ENCODE measurements at regions not wholly inside any gene's neighbourhood (a gene's known extent, or its start where the extent isn't known, plus 50 kb on each side); places are given as distances from the start of the nearest gene placed in this dataset.

DNA sequence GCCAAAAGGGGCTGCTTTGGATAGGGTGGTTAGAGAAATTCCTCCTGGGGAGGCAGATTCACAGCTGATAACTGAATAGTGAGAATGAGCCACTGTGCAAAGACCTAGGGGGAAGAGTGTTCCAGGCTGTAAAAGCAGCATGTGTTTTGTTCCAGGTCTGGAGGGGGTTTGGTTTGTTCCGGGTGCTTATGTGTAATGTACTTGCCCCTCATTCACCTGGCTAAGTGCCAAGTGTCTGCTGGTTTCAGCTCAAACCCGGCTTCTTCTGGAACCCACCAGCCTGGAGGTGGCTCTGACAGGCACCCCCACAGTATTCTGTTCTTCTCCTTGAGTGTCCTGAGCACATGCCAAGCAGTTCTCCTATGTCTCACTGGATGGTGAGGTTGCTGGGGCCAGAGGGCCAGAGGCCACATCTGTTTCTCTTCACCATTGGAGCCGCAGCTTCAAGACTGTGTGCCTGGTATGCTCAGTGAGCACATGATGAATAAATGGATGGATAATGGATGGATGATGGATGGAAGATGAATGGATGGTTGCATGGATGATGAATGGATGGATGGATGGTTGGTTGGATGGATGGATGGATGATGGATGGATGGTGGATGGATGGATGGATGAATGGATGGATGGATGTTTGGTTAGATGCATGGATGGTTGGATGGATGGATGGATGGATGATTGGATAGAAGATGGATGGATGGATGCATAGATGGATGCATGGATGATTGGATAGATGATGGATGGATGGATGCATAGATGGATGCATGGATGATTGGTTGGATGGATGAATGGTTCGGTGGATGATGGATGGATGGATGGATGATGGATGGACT lies 227.6 kb downstream of the BMP7 start:
- H3K4me3 ChIP-seq: no peak overlapping the region
- H3K9me3 ChIP-seq: no peaks in the 10 kb centered on the region
- no peaks in the 10 kb centered on the region for H3K27me3 ChIP-seq
- intact Hi-C loops (cut with DNase I): no loop called here
- no peak overlapping the region for H3K27ac ChIP-seq
- no peaks in the 10 kb centered on the region for H3K36me3 ChIP-seq
- TF ChIP-seq, protein P1, sequence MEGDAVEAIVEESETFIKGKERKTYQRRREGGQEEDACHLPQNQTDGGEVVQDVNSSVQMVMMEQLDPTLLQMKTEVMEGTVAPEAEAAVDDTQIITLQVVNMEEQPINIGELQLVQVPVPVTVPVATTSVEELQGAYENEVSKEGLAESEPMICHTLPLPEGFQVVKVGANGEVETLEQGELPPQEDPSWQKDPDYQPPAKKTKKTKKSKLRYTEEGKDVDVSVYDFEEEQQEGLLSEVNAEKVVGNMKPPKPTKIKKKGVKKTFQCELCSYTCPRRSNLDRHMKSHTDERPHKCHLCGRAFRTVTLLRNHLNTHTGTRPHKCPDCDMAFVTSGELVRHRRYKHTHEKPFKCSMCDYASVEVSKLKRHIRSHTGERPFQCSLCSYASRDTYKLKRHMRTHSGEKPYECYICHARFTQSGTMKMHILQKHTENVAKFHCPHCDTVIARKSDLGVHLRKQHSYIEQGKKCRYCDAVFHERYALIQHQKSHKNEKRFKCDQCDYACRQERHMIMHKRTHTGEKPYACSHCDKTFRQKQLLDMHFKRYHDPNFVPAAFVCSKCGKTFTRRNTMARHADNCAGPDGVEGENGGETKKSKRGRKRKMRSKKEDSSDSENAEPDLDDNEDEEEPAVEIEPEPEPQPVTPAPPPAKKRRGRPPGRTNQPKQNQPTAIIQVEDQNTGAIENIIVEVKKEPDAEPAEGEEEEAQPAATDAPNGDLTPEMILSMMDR (IDR thresholded peaks at IDR 0.05): no peak
- H3K4me1 ChIP-seq: no peaks in the 10 kb centered on the region
- DNase-seq (ENCODE audit: low spot score in 2 of 2): no peak

DNA sequence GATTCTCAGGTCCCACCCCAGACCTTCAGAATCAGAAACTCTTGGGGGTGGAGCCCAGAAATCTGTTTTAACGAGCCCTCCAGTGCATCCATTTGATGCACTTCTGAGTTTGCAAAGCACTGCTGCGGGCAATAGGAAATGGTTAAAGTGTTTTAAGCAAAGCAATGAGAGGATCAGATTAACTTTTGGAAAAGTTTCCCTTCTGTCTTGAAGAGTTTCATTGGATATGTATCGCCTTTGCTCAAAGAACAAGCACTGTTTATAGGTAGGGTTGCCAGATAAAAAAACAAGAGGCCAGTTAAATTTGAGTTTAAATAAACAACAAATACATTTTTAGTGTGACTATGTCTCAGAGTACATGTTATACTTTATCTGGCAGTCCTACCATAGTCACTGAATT lies 226.0 kb downstream of the BMP7 start:
- TF ChIP-seq, protein P1 (IDR thresholded peaks at IDR 0.05): no peak
- H3K27ac ChIP-seq: no peak overlapping the region
- H3K4me1 ChIP-seq: no peaks in the 10 kb centered on the region
- no peak overlapping the region for H3K4me3 ChIP-seq
- intact Hi-C loops (cut with DNase I): no loop called here
- no peaks in the 10 kb centered on the region for H3K27me3 ChIP-seq
- no peaks in the 10 kb centered on the region for H3K36me3 ChIP-seq
- no peaks in the 10 kb centered on the region for H3K9me3 ChIP-seq
- no peak for DNase-seq (ENCODE audit: low spot score in 2 of 2)

DNA sequence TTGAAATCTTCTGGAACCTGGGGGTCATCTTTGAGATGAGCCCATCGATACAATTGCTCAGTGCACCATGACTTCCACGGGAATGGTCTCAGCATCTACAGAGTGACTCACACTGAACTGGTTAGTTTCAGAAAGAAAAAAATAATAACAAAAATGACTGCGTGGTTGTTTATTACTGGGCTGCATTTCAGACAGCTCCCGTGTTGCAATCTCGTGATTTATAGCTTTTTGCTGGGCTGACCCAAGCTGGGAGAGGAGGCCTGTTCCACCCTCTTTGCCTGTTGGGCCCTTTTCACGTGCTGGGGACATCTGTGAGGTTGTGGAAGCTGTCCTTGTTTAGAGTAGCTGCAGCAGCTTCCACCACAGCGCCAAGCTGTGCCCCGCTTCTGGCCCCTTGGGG lies 225.5 kb downstream of the BMP7 start:
- Histone ChIP-seq H3K27ac (no peak overlapping the region), H3K9me3 (no peaks in the 10 kb centered on the region), H3K27me3 (no peaks in the 10 kb centered on the region), H3K4me1 (no peaks in the 10 kb centered on the region), H3K4me3 (no peak overlapping the region), H3K36me3 (no peaks in the 10 kb centered on the region)
- TF ChIP-seq, protein P1 (IDR thresholded peaks at IDR 0.05): no peak
- intact Hi-C loops (cut with DNase I): no loop called here
- DNase-seq (ENCODE audit: low spot score in 2 of 2): no peak

DNA sequence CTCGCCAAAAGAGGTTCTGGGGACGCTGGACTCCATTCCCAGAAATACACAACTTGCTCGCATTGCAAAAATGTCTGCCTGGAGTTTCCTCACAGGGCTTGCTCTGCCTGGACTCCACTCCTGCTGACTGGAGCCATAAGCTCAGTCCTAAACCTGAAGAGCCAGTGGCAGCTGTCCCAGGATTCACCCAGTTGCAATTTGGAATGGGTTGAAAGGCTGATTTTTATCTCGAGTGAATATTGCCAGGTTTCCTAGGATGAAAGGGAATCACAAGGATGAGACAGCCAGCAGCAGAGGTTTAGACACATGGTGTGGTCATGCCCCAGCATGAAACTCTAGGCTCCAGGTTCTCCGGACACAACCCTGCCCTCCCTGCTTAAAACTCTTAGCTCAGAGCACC lies 223.3 kb downstream of the BMP7 start:
- H3K9me3 ChIP-seq: no peaks in the 10 kb centered on the region
- H3K36me3 ChIP-seq: no peaks in the 10 kb centered on the region
- H3K4me3 ChIP-seq: no peak overlapping the region
- no peaks in the 10 kb centered on the region for H3K27me3 ChIP-seq
- intact Hi-C loops (cut with DNase I): no loop called here
- TF ChIP-seq, protein P1 (IDR thresholded peaks at IDR 0.05): no peak
- no peaks in the 10 kb centered on the region for H3K4me1 ChIP-seq
- H3K27ac ChIP-seq: no peak overlapping the region
- DNase-seq (ENCODE audit: low spot score in 2 of 2): no peak

DNA sequence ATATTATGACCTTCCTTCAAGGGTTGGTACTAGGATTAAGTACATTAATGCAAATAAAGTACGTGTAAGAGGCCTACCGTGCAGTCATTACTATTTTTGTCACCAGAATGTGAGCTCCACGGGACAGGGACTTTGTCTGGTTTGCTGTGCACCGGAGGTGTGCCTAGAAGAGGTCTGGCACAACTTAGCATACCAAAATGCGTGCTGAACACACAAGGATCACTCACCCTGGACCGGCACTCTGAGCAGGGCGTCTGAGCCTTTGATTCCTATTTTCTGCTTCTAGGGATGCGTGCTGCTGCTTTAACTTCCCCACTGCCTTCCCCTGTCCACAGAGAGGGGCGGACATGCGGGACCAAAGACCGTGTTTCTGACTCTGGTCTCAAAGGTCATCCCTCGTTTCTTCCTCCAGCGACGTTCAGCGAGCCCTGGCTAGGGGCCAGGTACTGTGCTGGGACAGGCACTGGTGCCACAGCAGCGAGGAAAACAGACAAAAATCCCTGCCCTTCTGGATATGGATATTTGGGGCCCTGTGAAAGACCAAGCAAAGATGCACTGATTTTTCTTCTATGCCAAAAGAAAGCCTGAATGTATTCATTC lies 222.7 kb downstream of the BMP7 start:
- TF ChIP-seq, protein P1 (IDR thresholded peaks at IDR 0.05): no peak
- Histone ChIP-seq H3K36me3 (no peaks in the 10 kb centered on the region), H3K4me3 (no peak overlapping the region), H3K4me1 (no peaks in the 10 kb centered on the region), H3K27ac (no peak overlapping the region), H3K9me3 (no peaks in the 10 kb centered on the region), H3K27me3 (no peaks in the 10 kb centered on the region)
- DNase-seq (ENCODE audit: low spot score in 2 of 2): no peak
- intact Hi-C loops (cut with DNase I): no loop called here

Data from ascending aorta (tissue), 2 donors.